ENCODE measurements at regions not wholly inside any gene's neighbourhood (a gene's known extent, or its start where the extent isn't known, plus 50 kb on each side); places are given as distances from the start of the nearest gene placed in this dataset.
"Not testable (repeated sequence)": the region's sequence is repeated elsewhere in the genome, so short reads cannot be mapped to it uniquely, and the experiment has no call there.

DNA sequence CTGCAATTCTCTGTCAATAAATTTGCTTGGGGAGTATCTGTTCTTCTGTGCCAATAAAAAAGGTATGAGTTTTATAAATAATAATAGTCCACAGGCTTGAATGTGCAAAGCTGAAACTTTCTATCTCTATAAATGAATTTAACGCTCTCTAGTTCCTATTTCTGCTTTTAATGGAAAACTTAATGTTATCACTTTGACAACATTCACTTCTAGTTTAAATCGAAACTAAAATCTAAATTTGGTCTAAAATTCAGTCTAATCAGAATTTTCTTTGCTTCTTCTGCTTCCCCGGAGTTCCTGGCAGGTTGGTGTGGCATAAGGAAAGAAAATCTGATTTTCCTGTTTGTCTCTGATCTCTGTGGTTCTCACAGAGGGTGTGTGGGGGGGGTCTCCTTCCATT, 450.1 kb upstream of the TBL1XR1 start:
- no peak overlapping the region for H3K4me3 ChIP-seq (ENCODE audit: low read length)
- no peak for DNase-seq (ENCODE audit: low read depth)
- TF ChIP-seq, protein P1, sequence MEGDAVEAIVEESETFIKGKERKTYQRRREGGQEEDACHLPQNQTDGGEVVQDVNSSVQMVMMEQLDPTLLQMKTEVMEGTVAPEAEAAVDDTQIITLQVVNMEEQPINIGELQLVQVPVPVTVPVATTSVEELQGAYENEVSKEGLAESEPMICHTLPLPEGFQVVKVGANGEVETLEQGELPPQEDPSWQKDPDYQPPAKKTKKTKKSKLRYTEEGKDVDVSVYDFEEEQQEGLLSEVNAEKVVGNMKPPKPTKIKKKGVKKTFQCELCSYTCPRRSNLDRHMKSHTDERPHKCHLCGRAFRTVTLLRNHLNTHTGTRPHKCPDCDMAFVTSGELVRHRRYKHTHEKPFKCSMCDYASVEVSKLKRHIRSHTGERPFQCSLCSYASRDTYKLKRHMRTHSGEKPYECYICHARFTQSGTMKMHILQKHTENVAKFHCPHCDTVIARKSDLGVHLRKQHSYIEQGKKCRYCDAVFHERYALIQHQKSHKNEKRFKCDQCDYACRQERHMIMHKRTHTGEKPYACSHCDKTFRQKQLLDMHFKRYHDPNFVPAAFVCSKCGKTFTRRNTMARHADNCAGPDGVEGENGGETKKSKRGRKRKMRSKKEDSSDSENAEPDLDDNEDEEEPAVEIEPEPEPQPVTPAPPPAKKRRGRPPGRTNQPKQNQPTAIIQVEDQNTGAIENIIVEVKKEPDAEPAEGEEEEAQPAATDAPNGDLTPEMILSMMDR (conservative IDR thresholded peaks at IDR 0.05; ENCODE audit: low read length) = no peak

DNA sequence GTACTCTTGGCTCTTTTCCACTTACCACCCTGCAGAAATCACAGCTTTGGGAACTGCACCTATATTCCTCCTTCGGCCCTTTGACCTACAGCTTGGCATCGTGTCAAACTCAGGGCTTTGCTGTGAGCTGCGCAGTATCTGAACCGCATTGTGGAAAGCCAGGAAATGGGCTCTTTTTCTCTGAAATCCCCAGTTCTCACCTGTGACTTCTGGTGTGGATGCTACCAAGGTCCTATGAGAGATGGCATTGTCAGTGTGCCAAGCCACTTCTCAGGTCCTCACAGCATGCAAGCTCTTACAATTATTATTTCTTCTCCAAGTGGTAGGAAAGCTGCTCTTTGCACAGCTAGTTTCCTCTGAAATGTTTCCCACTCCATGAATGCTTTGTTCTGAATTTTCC, 450.6 kb upstream of the TBL1XR1 start:
- TF ChIP-seq, protein P1 (conservative IDR thresholded peaks at IDR 0.05; ENCODE audit: low read length) = no peak
- H3K4me3 ChIP-seq (ENCODE audit: low read length) = no peak overlapping the region
- DNase-seq (ENCODE audit: low read depth) = no peak

DNA sequence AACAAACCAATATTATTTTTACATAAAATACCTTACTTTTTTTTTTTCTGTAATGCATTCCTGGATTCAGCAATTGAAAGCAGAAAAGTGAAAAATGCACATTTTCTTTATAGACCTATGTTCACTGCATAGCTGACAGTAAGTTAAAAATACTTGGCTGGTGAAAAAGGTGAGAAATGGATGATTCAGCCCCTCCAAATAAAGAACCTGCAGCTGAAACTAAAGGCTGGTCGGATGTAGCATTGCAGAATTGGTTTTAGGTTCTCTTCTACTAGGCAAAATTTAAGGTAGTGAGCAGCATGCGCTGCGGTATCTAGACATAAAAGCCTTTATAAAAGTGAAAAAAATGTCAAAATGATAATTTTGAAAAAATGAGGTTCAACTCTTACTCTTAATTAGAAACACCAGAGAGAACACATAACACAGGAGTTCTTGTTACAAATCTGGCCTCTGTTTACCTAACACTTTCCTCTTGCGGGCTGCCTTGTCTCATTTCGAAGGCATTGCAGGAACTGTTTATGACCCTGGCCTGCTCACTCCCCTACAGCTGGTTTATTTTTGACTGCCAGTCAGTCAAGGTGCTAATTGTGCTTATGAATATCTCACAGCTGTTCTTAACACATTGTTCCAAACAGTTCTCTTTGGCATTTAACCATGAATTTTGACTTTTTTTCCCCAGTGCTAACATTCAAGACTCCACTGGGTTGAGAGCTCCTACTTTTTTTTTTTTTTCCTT, 455.4 kb upstream of the TBL1XR1 start:
- H3K4me3 ChIP-seq (ENCODE audit: low read length) = no peak overlapping the region
- DNase-seq (ENCODE audit: low read depth) = no peak
- TF ChIP-seq, protein P1 (conservative IDR thresholded peaks at IDR 0.05; ENCODE audit: low read length) = no peak

DNA sequence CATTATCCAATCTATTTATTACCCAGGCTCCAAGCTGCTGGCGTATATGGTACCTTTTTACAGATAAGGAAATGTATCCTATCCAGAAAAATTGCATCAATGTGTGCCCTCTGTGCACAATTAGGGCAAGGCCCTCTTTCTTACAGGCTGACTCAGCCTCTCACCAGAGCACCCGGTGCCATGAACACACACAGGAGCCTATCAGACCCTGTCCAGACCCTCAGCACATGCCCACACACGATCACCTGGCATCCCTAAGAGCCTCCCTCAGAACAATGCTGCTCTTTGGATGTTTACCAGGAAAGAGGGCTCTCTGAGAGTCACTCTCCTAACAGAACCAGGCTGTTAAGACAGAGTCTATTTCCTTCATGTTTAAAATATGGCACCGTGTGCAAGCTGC, 460.0 kb upstream of the TBL1XR1 start:
- no peak overlapping the region for H3K4me3 ChIP-seq (ENCODE audit: low read length)
- no peak for DNase-seq (ENCODE audit: low read depth)
- TF ChIP-seq, protein P1 (conservative IDR thresholded peaks at IDR 0.05; ENCODE audit: low read length) = no peak

DNA sequence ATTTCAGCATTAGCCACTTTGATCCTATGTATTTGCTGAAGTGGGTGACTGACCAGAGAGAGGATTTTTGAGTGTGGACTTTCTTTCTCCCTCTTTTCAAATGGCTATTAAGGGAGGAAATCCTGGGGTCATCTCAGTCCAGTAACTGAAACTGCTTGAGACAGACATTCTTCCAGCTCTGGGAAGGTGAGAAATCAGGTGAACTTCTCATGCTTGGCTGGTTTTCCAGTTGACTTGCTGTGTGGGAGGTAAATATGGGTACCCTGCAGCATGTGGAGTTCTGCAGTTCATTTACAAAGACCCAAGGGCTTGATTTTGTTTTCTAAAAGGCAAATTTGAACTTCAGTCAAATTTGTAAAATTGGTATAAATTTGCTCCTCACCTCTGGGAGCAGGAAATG, 461.1 kb upstream of the TBL1XR1 start:
- TF ChIP-seq, protein P1 (conservative IDR thresholded peaks at IDR 0.05; ENCODE audit: low read length) = no peak
- no peak overlapping the region for H3K4me3 ChIP-seq (ENCODE audit: low read length)
- no peak for DNase-seq (ENCODE audit: low read depth)

DNA sequence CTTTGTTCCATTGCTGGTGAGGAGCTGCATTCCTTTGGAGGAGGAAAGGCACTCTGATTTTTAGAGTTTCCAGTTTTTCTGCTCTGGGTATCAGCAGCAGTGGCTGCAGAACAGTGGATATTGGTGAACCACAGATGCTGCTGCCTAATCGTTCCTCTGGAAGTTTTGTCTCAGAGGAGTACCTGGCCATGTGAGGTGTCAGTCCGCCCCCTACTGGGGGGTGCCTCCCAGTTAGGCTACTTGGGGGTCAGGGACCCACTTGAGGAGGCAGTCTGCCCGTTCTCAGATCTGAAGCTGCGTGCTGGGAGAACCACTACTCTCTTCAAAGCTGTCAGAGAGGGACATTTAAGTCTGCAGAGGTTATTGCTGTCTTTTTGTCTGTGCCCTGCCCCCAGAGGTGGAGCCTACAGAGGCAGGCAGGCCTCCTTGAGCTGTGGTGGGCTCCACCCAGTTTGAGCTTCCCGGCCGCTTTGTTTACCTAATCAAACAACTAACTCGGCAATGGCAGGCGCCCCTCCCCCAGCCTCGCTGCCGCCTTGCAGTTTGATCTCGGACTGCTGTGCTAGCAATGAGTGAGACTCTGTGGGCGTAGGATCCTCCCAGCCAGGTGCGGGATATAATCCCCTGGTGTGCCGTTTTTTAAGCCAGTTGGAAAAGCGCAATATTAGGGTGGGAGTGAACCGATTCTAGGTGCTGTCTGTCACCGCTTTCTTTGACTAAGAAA, 467.3 kb upstream of the TBL1XR1 start:
- DNase-seq (ENCODE audit: low read depth); H3K4me3 ChIP-seq (ENCODE audit: low read length): not testable (repeated sequence)

DNA sequence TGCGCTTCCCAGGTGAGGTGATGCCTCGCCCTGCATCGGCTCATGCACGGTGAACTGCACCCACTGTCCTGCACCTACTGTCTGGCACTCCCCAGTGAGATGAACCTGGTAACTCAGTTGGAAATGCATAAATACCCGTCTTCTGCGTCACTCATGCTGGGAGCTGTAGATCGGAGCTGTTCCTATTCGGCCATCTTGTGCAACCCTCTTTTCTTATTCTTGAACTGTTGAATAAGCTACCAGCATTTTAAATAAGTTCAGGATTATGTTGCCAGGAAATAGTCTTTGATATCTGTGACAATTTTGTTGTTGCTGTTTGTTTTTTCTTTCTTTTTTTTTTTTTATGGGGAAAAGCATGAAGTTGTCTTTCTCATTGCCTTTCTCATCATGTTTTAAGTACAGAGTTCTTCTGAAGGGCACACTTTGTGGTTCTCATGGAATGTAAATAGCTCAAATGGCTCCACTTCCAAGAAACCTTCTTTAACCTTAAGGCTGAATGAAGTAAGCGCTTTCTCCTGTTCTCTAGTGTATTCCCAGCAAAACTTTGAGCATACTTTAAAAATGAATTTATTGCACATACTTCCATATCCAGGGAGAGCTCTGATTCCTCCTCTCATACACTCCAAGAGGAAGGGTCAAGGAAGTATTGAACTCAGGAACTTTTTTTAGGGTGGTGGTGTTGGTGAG, 468.0 kb upstream of the TBL1XR1 start:
- TF ChIP-seq, protein P1 (conservative IDR thresholded peaks at IDR 0.05; ENCODE audit: low read length) = no peak
- DNase-seq (ENCODE audit: low read depth) = peak; percentile 66
- no peak overlapping the region for H3K4me3 ChIP-seq (ENCODE audit: low read length)

All from AG10803 (cell line).